MG63 (cell line): ENCODE measurements at regions not wholly inside any gene's neighbourhood (a gene's known extent, or its start where the extent isn't known, plus 50 kb on each side); places are given as distances from the start of the nearest gene placed in this dataset.

Experiments used
- DNase-seq: peaks from one replicate; pipeline ENCODE4 v3.0.0-alpha.2; 2020
- H3K27me3 ChIP-seq: fragments of 250-450 bp; sonication (Bioruptor Pico); 2 replicates; pipeline ENCODE4 v1.5.1; 2020; ENCODE audit warnings: mild to moderate bottlenecking, moderate library complexity
- H3K36me3 ChIP-seq: fragments of 250-450 bp; sonication (Bioruptor Pico); 2 replicates; pipeline ENCODE4 v1.5.1; 2020; ENCODE audit warnings: mild to moderate bottlenecking, moderate library complexity
- H3K4me3 ChIP-seq: fragments of 250-450 bp; sonication (Bioruptor Pico); 2 replicates; pipeline ENCODE4 v1.5.1; 2020; ENCODE audit warnings: mild to moderate bottlenecking, moderate library complexity
- H3K9me3 ChIP-seq: fragments of 250-450 bp; sonication (Bioruptor Pico); 2 replicates; pipeline ENCODE4 v1.5.1; 2020; ENCODE audit warnings: mild to moderate bottlenecking, moderate library complexity

DNA sequence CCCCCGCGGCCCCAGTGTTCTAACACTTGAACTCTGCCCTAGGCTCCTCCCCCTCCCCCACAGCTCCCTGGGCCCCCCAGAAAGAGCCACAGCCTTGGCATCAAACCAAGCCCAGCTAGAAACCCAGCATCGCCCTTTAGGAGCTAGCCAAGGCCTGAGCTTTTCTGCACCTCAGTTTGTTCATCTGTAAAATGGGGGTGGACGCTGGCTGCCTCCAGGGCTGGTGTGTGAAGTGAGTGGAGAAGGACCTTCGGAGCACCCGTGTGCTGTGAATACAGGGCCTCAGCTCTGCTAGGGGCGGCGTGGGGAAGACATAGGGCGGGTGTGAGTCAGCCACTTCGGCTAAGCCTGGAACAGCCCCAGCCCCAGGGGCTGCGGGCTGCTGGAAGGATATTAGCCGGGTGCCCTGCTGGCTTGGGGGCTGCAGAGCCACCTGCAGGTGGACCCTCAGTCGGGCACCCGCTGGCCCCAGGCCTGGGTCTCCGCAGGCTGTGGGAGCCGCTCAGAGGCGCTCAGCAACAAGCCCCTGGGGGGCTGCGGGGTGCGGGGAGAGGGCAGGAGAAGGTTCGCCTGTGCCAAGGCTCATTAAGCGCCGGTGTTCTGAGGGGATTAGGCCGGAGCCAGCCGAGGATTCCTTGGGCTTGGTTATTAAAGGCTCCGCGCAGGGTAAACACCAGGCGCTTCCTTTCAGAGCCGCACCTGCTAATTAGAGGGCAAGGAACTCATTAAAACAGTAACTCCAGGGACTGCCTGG, 217.0 kb upstream of the CIBAR2 start:
- DNase-seq: peak; percentile 41
- no peaks in the 10 kb centered on the region for H3K36me3 ChIP-seq
- H3K27me3 ChIP-seq: no peaks in the 10 kb centered on the region
- no peaks in the 10 kb centered on the region for H3K9me3 ChIP-seq
- no peak overlapping the region for H3K4me3 ChIP-seq

GRCh38 chr16:85330006-85330693, 217.9 kb upstream of the CIBAR2 start:
- H3K9me3 ChIP-seq: no peaks in the 10 kb centered on the region
- DNase-seq: no peak
- H3K27me3 ChIP-seq: no peaks in the 10 kb centered on the region
- H3K36me3 ChIP-seq: no peaks in the 10 kb centered on the region
- no peak overlapping the region for H3K4me3 ChIP-seq

- H3K36me3 ChIP-seq: no peaks in the 10 kb centered on the region
- no peak overlapping the region for H3K4me3 ChIP-seq
- H3K27me3 ChIP-seq: no peaks in the 10 kb centered on the region
- DNase-seq: peak; percentile 55
- no peaks in the 10 kb centered on the region for H3K9me3 ChIP-seq
These were observed 218.5 kb upstream of the CIBAR2 start for GRCh38 chr16:85330694-85331188.

DNA sequence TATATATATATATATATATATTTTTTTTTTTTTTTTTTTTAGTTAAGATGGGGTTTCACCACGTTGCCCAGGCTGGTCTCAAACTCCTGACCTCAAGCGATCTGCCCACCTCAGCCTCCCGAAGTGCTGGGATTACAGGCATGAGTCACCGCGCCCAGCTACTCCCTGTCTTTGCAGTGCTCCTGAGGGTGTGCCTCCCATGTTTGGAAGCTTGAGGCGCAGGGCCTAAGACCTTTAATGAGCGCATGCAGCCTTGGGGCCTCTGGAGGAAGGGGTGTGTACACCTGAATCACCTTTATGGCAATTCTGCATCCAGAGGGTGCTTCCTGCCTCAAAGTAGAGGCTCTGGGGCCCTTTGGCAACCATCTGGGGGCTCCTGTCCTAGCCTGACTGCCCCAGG, 219.4 kb upstream of the CIBAR2 start:
- no peaks in the 10 kb centered on the region for H3K27me3 ChIP-seq
- no peak overlapping the region for H3K4me3 ChIP-seq
- DNase-seq: no peak
- no peaks in the 10 kb centered on the region for H3K36me3 ChIP-seq
- H3K9me3 ChIP-seq: no peaks in the 10 kb centered on the region

DNA sequence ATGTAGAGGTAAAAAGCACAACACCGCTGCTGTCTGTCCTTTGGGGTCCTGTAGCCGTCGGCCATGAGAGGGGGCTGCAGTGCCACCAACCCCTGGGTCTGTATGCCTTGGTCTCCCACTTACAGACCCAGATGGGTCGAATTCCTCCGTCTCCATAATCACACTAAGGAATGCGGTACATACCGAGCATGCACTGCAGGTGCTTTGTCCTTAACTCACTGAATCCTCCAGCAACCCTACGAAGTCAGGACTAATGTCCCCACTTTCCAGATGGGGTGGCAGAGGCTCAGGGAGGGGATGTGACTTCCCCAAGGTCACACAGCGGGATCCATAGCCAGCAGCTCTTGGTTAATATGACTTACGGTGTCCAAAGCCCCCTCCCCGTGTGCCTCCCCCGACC, 219.9 kb upstream of the CIBAR2 start:
- DNase-seq: no peak
- H3K36me3 ChIP-seq: no peaks in the 10 kb centered on the region

GRCh38 chr16:85333337-85333736, 221.1 kb upstream of the CIBAR2 start:
- H3K4me3 ChIP-seq: no peak overlapping the region
- no peak for DNase-seq
- H3K9me3 ChIP-seq: no peaks in the 10 kb centered on the region
- H3K27me3 ChIP-seq: no peaks in the 10 kb centered on the region
- no peaks in the 10 kb centered on the region for H3K36me3 ChIP-seq

More for the DNA sequence above, 219.9 kb upstream of the CIBAR2 start:
- Histone ChIP-seq H3K9me3 (no peaks in the 10 kb centered on the region), H3K27me3 (no peaks in the 10 kb centered on the region), H3K4me3 (no peak overlapping the region)

- no peaks in the 10 kb centered on the region for H3K36me3 ChIP-seq
- no peak overlapping the region for H3K4me3 ChIP-seq
- no peaks in the 10 kb centered on the region for H3K9me3 ChIP-seq
- H3K27me3 ChIP-seq: no peaks in the 10 kb centered on the region
- DNase-seq: no peak
These were observed 221.7 kb upstream of the CIBAR2 start for GRCh38 chr16:85333744-85334640.

DNA sequence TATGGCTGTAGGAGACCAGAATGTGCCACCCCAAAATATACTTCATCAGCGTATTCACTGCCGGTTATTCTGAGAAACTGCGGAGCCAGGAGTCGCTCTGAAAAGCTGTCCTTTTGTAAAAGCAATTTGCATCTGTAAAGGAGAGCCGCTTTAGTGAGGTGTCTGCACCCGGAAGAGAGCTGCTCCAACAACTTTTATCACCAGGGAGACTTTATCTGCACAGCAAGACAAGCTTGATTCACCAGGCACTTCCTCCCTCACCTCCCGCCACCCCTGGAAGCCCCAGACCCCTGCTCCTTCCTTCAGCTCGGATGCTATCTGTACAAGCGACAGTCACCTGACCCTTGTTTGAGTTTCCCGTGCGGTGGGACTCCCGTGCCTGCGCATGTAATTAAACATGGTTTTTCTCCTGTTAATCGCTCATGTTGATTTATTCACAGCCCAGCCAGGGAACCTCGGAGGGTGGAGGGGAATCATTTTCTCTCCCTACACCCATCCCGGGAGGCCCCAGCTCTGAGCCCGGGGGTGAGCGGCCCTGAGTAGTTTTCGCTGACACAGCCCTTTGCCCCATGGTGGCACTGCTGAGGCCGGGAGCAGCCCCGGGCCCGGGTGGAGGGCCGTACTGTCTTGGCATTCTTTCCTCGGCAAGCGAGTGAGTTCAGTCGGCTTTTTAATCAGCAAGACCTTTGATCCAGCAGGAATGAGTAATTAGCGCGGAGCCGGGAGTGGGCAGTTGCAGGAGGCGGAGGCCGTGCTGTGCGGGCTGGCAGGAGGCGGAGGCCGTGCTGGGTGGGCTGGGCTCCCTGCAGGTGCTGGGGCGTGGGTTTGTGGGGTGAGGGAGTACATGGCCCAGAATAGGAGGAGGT, 222.7 kb upstream of the CIBAR2 start:
- no peak overlapping the region for H3K4me3 ChIP-seq
- H3K36me3 ChIP-seq: no peaks in the 10 kb centered on the region
- no peaks in the 10 kb centered on the region for H3K27me3 ChIP-seq
- H3K9me3 ChIP-seq: no peaks in the 10 kb centered on the region
- no peak for DNase-seq

GRCh38 chr16:85335584-85336491, 223.6 kb upstream of the CIBAR2 start:
- DNase-seq: no peak
- no peaks in the 10 kb centered on the region for H3K27me3 ChIP-seq
- H3K4me3 ChIP-seq: no peak overlapping the region

GRCh38 chr16:85337910-85338637, 225.8 kb upstream of the CIBAR2 start:
- DNase-seq: no peak
- Histone ChIP-seq H3K36me3 (no peaks in the 10 kb centered on the region), H3K4me3 (no peak overlapping the region), H3K9me3 (no peaks in the 10 kb centered on the region), H3K27me3 (no peaks in the 10 kb centered on the region)

More at GRCh38 chr16:85335584-85336491, 223.6 kb upstream of the CIBAR2 start:
- Histone ChIP-seq H3K36me3 (no peaks in the 10 kb centered on the region), H3K9me3 (no peaks in the 10 kb centered on the region)

GRCh38 chr16:85338638-85338982, 226.3 kb upstream of the CIBAR2 start:
- H3K27me3 ChIP-seq: no peaks in the 10 kb centered on the region
- H3K4me3 ChIP-seq: no peak overlapping the region
- no peaks in the 10 kb centered on the region for H3K9me3 ChIP-seq
- no peak for DNase-seq
- H3K36me3 ChIP-seq: no peaks in the 10 kb centered on the region

GRCh38 chr16:85338989-85339685, 226.9 kb upstream of the CIBAR2 start:
- no peaks in the 10 kb centered on the region for H3K9me3 ChIP-seq
- no peaks in the 10 kb centered on the region for H3K36me3 ChIP-seq
- no peaks in the 10 kb centered on the region for H3K27me3 ChIP-seq
- no peak for DNase-seq
- no peak overlapping the region for H3K4me3 ChIP-seq

DNA sequence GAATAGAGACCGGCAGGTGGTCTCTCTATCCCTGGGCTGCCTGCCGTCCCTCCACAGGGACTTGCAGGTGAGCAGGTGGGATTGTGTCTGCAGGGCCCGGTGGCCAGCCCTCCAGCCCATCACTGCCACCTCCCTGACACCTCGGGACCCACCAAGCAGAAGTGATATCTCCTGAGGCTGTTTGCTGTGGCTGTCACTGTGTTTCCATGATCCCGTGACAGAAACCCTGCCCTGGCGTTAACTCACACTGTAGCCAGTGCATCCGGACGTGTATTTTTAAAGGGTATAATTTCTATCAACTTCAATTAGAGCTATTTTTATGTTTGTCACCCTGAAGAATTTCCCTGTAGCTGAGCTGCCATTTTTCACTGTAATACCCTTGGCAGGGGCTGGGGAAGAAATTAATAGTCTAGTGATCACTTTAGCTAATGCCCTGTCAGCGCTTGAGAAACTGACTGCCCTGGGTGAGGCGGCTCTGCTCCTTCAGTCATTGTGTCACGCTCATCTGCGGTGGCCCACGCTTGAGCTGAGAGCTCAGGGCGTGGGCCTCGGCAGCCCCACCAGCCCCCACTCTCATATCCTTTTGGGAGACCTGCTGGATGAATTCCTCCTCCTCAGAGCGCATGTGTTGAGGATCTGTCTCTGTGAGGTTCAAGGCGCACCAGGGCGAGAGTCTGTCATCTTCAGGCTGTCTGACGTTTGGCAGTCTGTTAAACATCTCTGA, 229.9 kb upstream of the CIBAR2 start:
- Histone ChIP-seq H3K9me3 (no peaks in the 10 kb centered on the region), H3K27me3 (no peaks in the 10 kb centered on the region), H3K4me3 (no peak overlapping the region), H3K36me3 (no peaks in the 10 kb centered on the region)
- no peak for DNase-seq
